SIG-M5 (cell line): ENCODE measurements at regions not wholly inside any gene's neighbourhood (a gene's known extent, or its start where the extent isn't known, plus 50 kb on each side); places are given as distances from the start of the nearest gene placed in this dataset.

ENCODE experiments used
- DNase-seq: peaks from one replicate; lab custom pipeline; 2025; lab: John Stamatoyannopoulos, UW

DNA sequence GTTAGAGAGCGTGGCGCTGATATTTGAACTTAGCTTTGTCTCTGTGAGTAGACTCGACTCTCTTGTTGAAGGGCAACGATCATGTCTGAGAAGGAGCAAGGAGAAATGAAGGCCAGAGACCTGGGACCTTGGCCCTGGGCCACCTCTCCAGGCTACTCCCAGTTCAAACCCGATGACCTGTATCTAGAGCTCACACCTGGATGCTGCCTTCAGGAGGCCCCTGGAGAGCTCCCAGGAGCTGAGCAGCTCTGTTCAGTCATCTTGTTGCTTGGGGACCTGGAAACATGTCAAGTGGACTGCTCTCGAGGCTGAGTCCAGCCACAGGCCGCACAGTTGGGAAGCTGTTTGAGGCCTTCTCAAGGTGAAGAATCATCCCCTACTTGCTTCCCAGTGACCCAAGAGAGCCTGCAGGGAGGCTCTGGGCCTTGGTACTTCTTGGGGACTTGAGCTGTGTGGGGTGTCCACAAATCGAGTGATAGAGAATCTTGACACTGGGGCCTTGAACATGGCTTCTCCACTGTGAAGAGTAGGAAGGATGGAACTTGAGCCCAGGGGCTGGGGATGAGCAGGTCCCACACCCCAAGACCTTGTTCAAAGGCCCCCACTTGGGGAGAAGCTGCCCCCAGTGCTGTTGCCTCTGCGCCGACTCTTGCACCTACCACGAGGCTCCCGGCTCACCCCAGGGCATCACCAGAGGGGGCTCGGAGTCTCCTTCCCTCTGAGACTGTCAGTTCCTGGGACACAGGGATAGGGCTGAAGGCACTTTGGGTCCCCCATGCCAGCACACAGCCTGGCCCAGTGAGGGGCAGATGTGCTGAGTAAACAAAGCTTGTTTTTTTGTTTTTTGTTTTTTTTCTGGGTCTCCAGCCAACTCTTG, 112.1 kb downstream of the IRX5 start:
- no peak for DNase-seq

DNA sequence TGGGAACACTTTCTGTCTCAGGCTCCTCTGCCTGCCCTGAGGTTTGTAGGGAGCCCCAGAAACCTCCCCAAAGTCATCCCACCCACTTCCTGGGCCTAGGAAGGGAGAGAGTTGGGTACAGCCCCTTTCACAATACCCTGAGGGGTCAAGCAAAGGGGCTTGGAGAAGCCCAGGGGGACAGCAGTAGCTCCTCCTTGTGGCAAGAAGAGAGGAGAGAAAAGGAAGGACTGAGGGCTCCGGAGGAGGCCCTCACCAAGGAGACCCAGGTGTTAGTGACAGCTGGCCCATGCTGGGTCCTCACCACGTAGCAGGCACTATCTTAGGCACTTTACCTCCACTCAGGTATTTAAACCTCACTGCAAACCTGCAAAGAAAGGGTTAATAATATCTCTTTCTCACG, 112.8 kb downstream of the IRX5 start:
- no peak for DNase-seq

DNA sequence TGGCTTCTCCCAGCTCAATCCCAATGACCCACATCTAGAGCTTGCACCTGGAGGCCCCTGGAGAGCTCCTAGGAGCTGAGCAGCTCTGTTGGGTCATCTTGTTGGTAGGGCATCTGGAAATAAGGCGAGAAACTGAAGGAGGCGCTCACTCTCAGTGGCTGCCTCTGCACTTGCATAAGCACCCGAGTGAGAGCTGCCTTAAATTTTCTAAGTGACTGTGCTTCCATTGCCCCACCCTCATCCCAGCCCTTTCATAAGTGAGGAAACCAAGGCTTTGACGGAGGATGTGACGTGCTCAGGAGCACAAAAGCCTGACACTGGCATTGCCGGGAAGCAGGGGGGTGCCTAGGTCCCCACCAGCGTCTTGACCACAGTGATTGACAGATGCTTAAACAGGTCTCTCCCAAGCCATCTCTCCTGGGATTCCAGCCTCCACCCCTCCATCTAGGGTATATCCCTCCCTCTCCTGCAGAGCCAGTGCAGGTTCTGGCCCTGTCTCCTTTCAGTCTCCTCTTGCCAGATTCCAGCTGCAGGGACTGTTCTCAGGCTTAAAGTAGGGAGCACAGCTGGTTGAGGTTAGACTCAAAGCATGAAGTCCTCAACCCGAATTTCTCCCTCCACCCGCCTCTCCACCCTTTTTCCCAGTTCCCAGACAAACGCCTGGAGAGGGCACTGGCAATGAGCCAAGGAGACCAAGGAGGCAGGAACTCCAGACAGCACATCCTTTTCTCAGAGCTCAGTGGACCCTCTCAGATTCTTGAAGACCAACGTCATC, 113.7 kb downstream of the IRX5 start:
- no peak for DNase-seq

DNA sequence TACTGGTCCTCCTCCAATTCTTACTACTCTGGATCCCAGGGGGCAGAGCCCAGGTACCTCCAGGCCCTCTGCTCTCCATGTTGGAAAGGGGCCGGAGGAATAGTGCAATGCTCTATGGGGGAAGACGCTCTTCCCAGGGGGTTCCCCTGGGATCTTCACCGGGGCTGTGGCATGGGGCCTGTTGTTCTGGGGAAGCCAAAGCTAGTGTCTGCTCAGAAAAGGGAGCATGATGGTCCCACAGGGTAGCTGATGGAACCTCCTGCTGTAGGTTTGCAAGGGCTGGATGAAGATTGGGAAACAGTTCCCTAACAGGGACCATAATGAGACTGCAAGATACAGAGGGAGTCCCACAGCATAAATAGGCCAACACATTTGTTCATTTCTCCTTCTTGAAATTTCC, 114.7 kb downstream of the IRX5 start:
- no peak for DNase-seq

DNA sequence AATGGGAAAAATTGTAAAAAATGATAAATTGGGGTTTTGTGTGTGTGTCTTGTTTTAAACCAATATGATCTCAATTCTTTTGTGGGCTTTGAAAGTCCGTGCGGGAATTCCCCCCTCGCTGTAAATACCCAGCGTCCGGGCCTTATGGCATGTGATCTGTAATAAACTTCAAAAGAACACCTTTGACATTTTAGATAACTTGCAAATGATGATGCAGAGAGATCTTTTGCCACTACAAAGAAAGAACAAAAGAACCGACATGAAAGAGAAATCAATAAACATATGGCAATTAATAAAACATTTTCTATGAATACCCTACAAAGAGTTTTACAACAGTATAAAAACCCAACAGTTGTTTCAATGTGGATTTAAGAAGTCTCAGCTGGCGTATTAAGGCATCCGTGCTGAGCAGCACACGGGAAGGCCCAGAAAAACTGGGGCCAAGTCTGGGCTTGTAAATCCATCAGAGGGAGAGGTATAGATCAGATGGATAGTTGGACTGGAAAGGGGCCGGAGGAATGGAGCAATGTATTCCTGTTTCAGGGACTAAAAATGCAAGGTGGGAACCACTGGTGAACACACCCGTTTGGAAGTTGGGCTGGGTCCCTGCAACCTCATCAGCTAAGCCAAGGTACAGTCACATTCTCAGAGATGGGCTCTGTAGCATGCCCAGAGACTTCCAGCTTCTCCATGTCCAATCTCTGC, 115.2 kb downstream of the IRX5 start:
- no peak for DNase-seq

DNA sequence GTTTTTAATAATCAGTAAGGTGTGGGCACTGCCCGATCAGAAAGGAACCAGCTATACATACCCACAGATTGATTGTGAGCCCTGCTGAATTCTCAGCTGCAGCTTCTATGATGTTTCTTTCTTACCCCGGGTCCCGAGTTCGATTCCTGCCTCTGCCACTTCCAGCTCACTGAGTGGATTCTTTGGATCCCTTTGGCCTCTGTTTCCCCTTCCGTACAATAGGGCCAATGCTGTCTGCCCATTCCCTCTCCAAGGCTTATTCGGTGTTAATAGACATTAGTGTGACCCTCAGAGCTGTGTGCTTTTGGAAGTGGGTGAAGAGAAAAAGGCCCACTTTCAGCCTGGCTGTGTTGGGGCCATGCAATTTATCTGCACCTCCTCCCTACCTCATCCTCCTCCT, 115.8 kb downstream of the IRX5 start:
- DNase-seq = no peak

DNA sequence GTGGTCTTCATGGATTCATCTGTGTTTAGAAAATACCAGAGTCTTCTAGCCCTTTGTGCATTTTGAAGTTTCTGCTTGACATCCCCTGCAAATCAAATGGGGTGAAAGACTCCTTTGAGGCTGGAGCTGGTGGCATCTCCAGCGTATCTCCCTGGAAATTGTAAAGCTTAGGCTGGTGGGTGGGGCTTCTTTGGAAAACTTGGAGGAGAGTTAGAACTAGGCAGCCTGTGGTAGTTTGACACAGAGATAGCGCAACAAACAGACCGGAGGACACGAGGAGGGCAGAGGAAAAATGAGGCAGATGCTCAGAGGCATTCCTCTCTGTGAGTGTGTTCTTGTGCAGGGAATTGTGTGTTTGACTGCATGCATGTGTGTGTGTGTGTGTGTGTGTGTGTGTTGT, 116.3 kb downstream of the IRX5 start:
- DNase-seq = no peak

DNA sequence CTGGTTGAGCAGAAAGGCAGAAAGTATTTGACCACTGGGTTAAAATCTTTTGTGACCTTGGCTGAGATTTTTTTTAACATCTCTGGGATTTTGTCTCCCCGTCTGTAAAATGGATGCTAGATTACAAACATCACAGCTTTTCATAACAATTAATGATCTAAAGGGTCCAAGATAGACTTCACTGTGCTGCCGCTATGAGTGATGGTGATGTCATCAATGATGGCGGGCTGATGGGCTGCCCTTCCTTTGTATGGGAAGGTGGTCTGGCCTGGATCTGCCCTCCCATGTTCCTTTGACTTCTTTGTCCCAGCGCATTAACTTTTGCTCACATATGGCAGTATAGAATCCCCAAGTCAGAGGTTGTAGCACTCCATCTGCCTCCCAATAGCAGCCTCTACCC, 116.7 kb downstream of the IRX5 start:
- no peak for DNase-seq

DNA sequence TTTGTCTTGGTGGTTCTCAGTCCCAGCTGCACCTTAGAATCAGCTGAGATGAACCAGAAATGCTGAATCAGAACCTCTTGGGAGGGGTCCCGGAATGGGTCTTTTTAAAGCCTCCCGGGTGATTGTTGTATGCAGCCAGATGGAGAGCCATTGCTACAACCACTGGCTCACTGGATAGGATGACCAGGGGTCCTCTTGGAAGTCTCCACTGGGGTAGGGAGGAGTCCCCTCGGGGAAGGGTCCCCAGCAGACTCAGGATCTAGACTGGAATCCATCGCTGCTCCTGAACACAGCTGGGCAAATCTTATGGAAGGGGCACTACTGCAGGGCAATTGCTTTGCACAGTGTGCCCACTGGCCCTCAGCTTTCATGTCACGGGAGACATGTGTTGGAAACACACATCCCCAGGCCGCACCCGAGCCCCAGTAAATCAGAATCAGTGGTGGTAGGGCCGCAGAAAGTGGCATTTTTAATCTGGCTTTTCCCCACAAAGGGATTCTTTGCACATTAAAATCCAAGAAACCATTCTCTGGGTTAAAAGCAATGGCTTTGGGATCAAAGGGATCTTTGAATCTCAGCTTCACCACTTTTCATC, 117.3 kb downstream of the IRX5 start:
- DNase-seq = no peak

DNA sequence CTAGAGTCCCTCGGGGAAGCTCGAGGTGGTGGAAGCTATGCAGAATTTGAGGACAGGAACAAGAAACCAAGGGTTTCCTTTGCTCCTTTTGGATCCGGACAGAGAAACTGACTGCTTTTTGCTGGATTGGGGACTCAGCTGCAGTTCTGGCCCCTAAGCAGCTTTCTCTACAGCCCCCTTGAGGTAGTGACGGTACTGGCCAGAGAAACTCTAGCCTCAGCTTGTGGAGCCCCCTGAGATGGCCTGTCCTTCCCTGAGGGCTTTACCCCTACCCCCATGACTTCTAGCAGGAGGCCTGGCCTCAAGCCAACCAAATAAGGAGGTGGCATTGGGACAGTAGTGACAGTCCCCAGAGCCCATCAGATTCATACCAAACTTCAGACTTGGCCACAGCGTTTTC, 118.1 kb downstream of the IRX5 start:
- DNase-seq = no peak

DNA sequence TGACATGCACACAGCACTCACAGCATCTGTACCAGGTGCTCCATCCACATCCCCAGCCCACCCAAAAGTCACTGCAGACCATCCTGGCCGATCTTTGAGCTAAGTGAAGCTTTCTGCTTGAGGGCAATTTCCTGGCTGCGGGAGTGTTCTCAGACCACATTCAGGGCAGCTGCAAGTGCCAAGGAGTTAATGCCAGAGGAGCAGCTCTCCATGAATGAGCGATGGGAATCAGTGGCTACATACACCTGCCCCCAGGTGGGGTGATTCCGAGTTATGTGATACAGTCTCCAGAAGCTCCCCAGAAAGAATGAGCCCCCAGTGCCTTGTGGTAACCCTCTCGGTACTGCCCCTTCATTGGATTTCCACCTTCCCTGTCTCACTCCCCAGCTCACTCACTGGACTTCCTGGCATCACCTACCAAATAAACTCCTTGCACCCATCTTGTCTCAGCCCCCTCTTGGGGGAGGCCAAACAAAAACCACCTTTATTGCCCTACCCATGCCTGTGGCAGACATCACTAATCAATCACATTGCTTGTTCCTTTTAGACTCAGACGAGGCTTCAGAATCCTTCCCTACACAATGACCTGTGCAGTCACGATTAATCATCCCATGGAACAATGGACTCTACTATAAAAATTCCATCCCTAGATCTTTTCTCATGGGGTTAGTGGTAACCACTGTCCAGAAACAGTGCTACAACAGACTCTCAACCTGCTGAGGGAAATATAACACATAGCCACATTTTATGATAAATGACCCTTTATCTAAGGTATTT, 121.1 kb downstream of the IRX5 start:
- DNase-seq = no peak

DNA sequence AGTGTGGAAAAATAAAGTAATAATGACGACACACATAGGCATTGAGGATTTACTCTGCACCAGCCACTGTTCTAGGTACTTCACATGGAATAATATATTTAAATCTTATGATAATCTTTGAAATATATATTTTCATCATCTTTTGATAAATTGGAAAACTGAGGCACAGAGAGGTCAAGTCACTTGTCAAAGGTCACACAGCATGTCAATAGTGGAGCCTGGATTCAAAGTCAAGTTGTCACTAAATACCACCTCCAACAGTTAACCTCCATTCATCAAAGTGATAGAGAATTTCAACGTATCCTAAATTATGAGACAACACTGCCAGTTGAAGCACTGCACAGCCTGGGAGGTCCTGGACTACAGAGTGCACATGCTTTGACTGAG, 121.7 kb downstream of the IRX5 start:
- no peak for DNase-seq

DNA sequence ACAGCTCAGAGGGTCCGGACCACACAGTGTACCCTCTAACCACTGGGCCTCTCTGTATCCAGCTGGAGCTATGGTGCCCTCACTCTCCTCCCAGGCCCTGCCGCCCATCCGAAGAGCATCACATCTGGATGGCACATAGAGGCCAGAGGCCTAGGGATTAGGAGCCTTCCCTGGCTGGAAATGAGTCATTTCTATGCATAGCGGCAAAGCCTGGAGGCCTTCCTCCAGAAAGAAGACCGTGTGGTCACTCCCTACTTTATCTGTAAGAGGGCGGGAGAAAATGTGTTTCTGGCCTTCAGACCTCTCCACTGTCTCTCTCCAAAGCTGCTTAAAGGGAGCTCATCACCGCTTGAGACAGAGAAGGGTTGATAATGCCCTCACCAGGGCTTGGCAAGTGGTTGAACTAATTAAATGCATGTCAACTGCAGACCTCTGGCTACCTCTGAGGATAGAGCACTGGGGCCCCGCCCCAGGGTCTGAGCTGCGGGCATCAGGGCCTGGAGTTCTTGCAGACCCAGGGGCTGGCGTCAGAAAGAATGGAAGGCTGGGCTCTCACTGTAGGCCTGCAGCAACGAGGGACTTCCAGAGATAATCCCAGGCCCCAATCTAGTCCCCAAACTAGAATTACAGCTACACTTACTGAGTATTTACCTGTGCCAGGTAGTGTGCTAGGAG, 122.2 kb downstream of the IRX5 start:
- no peak for DNase-seq

DNA sequence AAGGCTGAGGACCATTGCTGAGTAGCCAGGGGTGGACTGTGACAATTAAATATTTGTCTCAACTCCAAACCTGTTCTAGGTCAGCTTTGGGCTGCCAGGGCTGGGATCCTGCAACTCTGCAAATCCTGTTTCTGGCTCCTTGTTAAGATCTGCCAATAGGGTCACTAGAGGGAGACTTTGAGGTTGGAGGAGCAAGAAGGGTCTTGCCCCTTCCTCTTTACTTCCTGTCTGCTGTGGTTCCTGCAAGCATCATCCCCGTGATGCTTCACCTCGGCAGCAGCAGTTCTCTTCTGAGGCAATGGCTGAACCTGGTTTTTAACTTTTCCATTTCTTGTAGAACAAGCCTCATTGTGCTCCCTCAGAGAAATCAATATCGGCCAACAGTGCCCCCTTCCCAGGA, 124.6 kb downstream of the IRX5 start:
- DNase-seq = no peak

DNA sequence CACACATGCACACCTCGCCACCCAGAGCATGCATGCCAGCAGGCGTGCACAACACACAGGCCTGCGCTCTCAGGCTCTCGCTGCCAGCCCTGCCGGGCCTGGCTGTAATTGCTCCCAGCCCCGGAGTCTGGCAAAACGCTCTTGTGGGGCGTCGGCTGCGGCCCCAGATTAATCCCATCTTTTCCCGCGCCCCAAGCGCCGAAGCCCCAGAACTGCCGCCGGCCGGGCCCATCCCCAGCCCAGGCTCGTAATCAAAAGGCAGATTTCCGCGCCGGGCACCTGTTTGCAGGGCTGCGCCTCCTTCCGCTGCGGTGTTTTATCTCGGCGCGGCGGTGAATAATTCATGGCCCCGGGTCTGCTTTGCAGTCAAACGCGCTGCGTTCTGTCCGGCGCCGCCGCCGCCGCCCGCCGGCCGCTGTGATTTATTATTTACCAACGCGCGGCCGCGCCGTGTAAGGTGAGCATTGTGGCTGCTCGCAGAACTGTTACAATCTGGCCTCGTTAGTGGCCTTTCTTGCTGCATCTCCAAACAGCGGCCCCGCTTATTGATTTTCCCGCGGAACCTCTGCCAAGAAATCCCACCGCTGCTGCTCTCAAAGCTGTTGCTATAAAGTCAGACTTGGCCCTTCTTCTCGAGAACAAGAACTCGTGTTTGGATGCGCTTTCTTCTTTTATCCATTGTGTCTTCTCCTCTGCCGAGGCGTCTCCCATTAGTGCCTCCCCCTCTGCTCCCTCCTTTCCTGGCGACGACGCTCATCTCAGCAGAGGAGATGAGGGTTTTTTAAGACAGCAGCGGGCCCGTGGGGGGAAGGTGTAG, 126.1 kb downstream of the IRX5 start:
- no peak for DNase-seq

DNA sequence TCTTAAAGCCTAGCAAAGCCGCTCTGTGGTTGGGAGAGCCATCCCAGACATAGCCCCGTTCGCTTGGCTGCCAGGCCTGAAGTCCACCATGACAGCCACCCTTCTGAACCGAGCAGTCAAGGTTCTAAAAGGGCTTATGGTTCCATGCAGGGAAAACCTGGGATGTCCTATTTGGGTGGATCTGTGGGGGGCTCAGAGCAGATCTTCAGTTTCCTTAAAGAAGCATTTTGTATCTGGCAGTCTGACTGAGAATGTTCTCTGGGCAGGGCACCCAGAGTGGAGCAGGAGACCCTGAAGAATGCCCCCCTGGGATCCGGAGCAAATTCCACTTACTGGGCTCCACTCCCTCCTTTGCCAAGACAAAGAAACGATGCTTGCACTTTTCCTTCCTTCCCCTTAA, 127.2 kb downstream of the IRX5 start:
- DNase-seq = no peak

DNA sequence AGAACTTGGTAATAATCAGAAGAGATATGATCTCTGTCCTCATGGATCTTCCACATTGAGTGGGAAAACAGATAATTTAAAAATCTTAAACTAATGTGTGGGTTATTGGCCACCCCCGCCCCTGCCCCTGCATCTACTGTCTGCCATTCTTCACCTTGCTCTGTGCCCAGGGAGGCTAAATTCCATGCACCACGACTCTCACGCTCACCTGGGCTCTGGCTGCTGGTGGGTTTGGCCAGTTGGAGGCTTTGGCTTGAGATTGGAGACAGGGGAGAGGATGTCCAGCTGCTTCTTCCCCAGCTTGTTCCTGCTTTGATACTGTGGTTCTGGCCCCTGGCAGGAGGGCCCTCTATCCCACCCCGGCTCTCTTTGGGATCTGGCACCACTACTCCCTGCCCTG, 127.9 kb downstream of the IRX5 start:
- DNase-seq = no peak

DNA sequence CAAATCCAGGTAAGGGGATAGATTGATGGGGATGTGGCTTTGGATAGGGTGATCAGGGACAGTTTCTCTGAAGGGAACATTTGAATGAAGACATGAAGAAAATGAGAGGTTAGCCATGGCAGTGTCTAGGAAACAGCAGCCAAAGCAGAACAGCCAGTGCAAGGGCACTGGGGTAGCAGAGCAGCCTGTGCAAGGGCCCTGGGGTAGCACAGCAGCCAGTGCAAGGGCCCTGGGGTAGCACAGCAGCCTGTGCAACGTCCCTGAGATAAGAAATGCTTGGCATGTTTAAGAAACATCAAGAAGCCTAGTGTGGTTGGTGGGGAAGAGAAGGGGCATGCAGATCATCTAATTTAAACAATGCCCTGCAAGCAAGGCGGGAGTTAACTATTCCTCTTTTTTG, 128.5 kb downstream of the IRX5 start:
- DNase-seq = no peak

DNA sequence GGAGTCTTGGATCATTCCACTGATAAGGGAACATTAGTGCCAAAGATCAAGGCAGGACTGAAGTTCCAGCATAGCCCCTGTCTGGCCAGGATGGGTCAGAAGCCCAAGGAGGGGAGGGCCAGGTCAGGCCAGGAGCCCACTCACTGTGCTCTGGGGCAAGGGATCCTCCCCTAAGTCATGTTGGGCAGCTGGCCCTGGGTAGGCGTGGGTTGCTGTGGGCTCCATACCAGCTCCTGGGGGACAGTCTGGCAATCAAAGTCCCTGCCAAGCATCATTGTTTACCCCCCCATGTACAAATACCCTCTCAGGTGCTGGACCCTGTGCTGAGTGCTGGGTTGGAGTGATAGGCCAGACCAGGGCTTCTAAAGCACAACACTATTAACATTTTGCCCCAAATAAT, 130.5 kb downstream of the IRX5 start:
- no peak for DNase-seq

DNA sequence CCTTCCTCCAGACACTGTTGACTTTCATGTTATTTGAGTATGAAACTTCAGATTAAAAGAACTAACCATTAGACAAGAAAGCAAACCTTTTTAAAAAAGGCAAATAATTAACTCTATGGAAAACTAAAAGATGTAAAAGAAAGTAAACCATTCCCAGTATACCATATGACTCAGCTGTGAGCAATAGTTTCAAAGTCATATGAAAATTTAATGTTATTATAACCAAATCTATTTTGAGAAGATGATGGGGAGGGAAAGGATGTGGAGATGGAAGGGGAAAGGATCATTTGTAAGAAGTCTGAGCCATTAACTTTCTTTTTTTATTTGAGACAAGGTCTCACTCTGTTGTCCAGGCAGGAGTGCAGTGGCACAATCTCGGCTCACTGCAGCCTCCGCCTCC, 131.8 kb downstream of the IRX5 start:
- no peak for DNase-seq
